HCT116 (cell line): ENCODE measurements at regions not wholly inside any gene's neighbourhood (a gene's known extent, or its start where the extent isn't known, plus 50 kb on each side); places are given as distances from the start of the nearest gene placed in this dataset.

Experiments
- ATAC-seq: fragments of 200-7000 bp; cut with Tn5 transposase; 2 replicates; pipeline ENCODE4 v1.9.1; 2020; ENCODE audit warnings: mild to moderate bottlenecking, moderate library complexity
- BruUV-seq: library from RNA; stranded (reverse); fragments of 400-500 nt; replicated peaks from 2 replicates; lab custom pipeline; 2021; lab: Mats Ljungman, UMichigan
- CTCF ChIA-PET: fragments of 300-600 bp; sonication (Branson Sonifier 250); formaldehyde crosslinking; loops from one replicate; lab custom pipeline; 2021; ENCODE audit warnings: antibody characterized with exemption; lab: Charles Lee
- POLR2A ChIA-PET: fragments of 300-600, 350-600 bp; sonication (Branson Sonifier 250); formaldehyde crosslinking; loops from one replicate; lab custom pipeline; 2021; ENCODE audit warnings: antibody characterized with exemption; lab: Charles Lee
- RAD21 ChIA-PET, 2 experiments: fragments of 300-600 bp; sonication (Branson Sonifier 250); formaldehyde crosslinking; loops; one replicate each; lab custom pipeline; 2023; ENCODE audit warnings: low total read pairs in 2 of 2; ENCODE audit not compliant: uncharacterized antibody in 2 of 2, unreplicated experiment in 2 of 2, low non-redundant PET in 1 of 2; lab: Charles Lee
- DNase-seq: peaks from one replicate; pipeline ENCODE4 v3.0.0-alpha.2; 2010; ENCODE audit warnings: low read depth, low spot score
- H2AFZ ChIP-seq: fragments of 200-600 bp; shearing (Covaris generic), sonication (generic); 2 replicates; pipeline ENCODE4 v1.6.1; 2017; ENCODE audit warnings: low read depth, mixed run types, mixed read lengths, antibody characterized with exemption, low read length; ENCODE audit not compliant: poor library complexity, severe bottlenecking
- H3K27ac ChIP-seq: 2 replicates; pipeline ENCODE4 v1.5.1; 2012; ENCODE audit warnings: low read depth, low read length
- H3K27me3 ChIP-seq: fragments of 200-600 bp; sonication (generic); 2 replicates; pipeline ENCODE4 v1.6.1; 2016; ENCODE audit warnings: mixed run types, low read length, mixed read lengths; ENCODE audit not compliant: insufficient read depth
- H3K36me3 ChIP-seq, 2 experiments: fragments of 200-500 bp in 1 of 2; fragments of 200-600 bp in 1 of 2; sonication (Bioruptor generic) in 1 of 2; sonication (generic) in 1 of 2; 2 replicates each; pipeline versions ENCODE4 v1.5.1 to v1.6.1; 2014 to 2016; ENCODE audit warnings: low read length in 2 of 2, inconsistent platforms in 1 of 2, mixed read lengths in 1 of 2, mixed run types in 1 of 2; ENCODE audit not compliant: insufficient read depth in 2 of 2, control insufficient read depth in 1 of 2
- H3K4me1 ChIP-seq, 2 experiments: fragments of 200-600 bp in 1 of 2; sonication (generic) in 1 of 2; 2 replicates each; pipeline versions ENCODE4 v1.5.1 to v1.6.1; 2012 to 2017; ENCODE audit warnings: low read length in 2 of 2, inconsistent platforms in 1 of 2, mild to moderate bottlenecking in 1 of 2, mixed read lengths in 1 of 2, mixed run types in 1 of 2, moderate library complexity in 1 of 2; ENCODE audit not compliant: insufficient read depth in 2 of 2, control insufficient read depth in 1 of 2
- H3K4me2 ChIP-seq: fragments of 200-600 bp; sonication (generic); 2 replicates; pipeline ENCODE4 v1.6.1; 2017; ENCODE audit warnings: mixed run types, low read length, mixed read lengths
- H3K4me3 ChIP-seq, 2 experiments: fragments of 200-600 bp in 1 of 2; sonication (generic) in 1 of 2; replicated peaks in 1 of 2; 2 replicates each; pipeline ENCODE4 v1.5.1; 2011 to 2016; ENCODE audit warnings: low read length in 2 of 2, control low read depth in 1 of 2, low read depth in 1 of 2, mild to moderate bottlenecking in 1 of 2, mixed read lengths in 1 of 2, mixed run types in 1 of 2
- H3K79me2 ChIP-seq: fragments of 200-600 bp; sonication (generic); 2 replicates; pipeline ENCODE4 v1.6.1; 2017; ENCODE audit warnings: mild to moderate bottlenecking, mixed run types, low read length, moderate library complexity, mixed read lengths; ENCODE audit not compliant: insufficient read depth
- H3K9ac ChIP-seq: fragments of 200-600 bp; sonication (generic); 2 replicates; pipeline ENCODE4 v1.6.1; 2016; ENCODE audit warnings: low read length, mixed read lengths
- H3K9me2 ChIP-seq: fragments of 200-600 bp; sonication (generic), shearing (Covaris generic); 2 replicates; pipeline ENCODE4 v1.6.1; 2017; ENCODE audit warnings: mixed run types, mild to moderate bottlenecking, moderate library complexity; ENCODE audit not compliant: insufficient read depth
- H3K9me3 ChIP-seq, 2 experiments: fragments of 200-500 bp in 1 of 2; fragments of 200-600 bp in 1 of 2; sonication (Bioruptor generic) in 1 of 2; sonication (generic) in 1 of 2; 2 replicates each; pipeline ENCODE4 v1.6.1; 2014 to 2017; ENCODE audit warnings: low read length in 2 of 2, mixed read lengths in 2 of 2, inconsistent platforms in 1 of 2, low read depth in 1 of 2, mild to moderate bottlenecking in 1 of 2, mixed run types in 1 of 2, moderate library complexity in 1 of 2; ENCODE audit not compliant: control insufficient read depth in 1 of 2, insufficient read depth in 1 of 2
- H4K20me1 ChIP-seq: fragments of 200-600 bp; sonication (generic), shearing (Covaris generic); 2 replicates; pipeline ENCODE4 v1.6.1; 2017; ENCODE audit warnings: mixed run types, mild to moderate bottlenecking, moderate library complexity; ENCODE audit not compliant: insufficient read depth
- ATF3 ChIP-seq: IDR thresholded peaks from 2 replicates; pipeline ENCODE4 v1.6.1; 2012
- CBX3 ChIP-seq: IDR thresholded peaks from 2 replicates; pipeline ENCODE4 v1.6.1; 2012; ENCODE audit warnings: low read depth
- CTCF ChIP-seq, 3 experiments: fragments of 200-600 bp in 1 of 3; sonication (generic) in 1 of 3; IDR thresholded peaks in 2 of 3; conservative IDR thresholded peaks in 1 of 3; 2 replicates each; pipeline ENCODE4 v1.5.1; 2012 to 2017; ENCODE audit warnings: low read depth in 2 of 3, low read length in 2 of 3, antibody characterized with exemption in 1 of 3, borderline replicate concordance in 1 of 3, control low read depth in 1 of 3, mild to moderate bottlenecking in 1 of 3, mixed read lengths in 1 of 3, mixed run types in 1 of 3, moderate library complexity in 1 of 3; ENCODE audit not compliant: insufficient read depth in 1 of 3
- EGR1 ChIP-seq: IDR thresholded peaks from 2 replicates; pipeline ENCODE4 v1.6.1; 2012; ENCODE audit warnings: low read depth
- ELF1 ChIP-seq: IDR thresholded peaks from 2 replicates; pipeline ENCODE4 v1.6.1; 2012; ENCODE audit warnings: low read depth, borderline replicate concordance
- JUND ChIP-seq: IDR thresholded peaks from 2 replicates; pipeline ENCODE4 v1.6.1; 2012
- POLR2A ChIP-seq: IDR thresholded peaks from 2 replicates; pipeline ENCODE4 v1.7.0; 2011; ENCODE audit warnings: borderline replicate concordance; ENCODE audit not compliant: insufficient read depth, insufficient read length; ENCODE audit errors: extremely low read depth
- POLR2AphosphoS5 ChIP-seq: IDR thresholded peaks from 2 replicates; pipeline ENCODE4 v1.6.1; 2011; ENCODE audit warnings: mild to moderate bottlenecking, low read depth, low read length, moderate library complexity
- REST ChIP-seq: IDR thresholded peaks from 2 replicates; pipeline ENCODE4 v1.6.1; 2012; ENCODE audit warnings: low read depth
- SIN3A ChIP-seq: IDR thresholded peaks from 2 replicates; pipeline ENCODE4 v1.6.1; 2012; ENCODE audit warnings: low read depth
- YY1 ChIP-seq: IDR thresholded peaks from 2 replicates; pipeline ENCODE4 v1.6.1; 2011; ENCODE audit warnings: low read length, low read depth, moderate library complexity, mild to moderate bottlenecking; ENCODE audit not compliant: insufficient replicate concordance; ENCODE audit errors: extremely low read depth
- intact Hi-C: fragments of 100-400 bp; cut with micrococcal nuclease; formaldehyde crosslinking; loops from 2 replicates; pipeline ENCODE4 v1.10.0; 2022

GRCh38 chrX:150094996-150095395 is 156.7 kb upstream of the EOLA2 start:
- DNase-seq (no peak), ATAC-seq (no peak)
- Histone ChIP-seq H3K4me3 (no peak overlapping the region), H3K4me1 (no peaks in the 10 kb centered on the region), H3K36me3 (no peaks in the 10 kb centered on the region), H3K9ac (no peak overlapping the region), H3K9me3 (no peaks in the 10 kb centered on the region), H3K27ac (no peak overlapping the region), H3K9me2 (no peaks in the 10 kb centered on the region), H4K20me1 (no peaks in the 10 kb centered on the region), H2AFZ (no peak overlapping the region), H3K4me2 (no peak overlapping the region), H3K27me3 (no peaks in the 10 kb centered on the region), H3K79me2 (no peaks in the 10 kb centered on the region)
- TF ChIP-seq YY1 (no peak), CTCF (IDR thresholded peaks at IDR 0.05 in 2 of 3, conservative IDR thresholded peaks at IDR 0.05 in 1 of 3; ENCODE audit: borderline replicate concordance in 1 of 3, insufficient read depth in 1 of 3, low read depth in 2 of 3, low read length in 2 of 3) (no peak), ELF1 (no peak), JUND (no peak), EGR1 (no peak), REST (no peak), ATF3 (no peak), POLR2A (no peak), POLR2AphosphoS5 (no peak), CBX3 (no peak), SIN3A (no peak)
- CTCF ChIA-PET, result no interaction called here
- intact Hi-C loops, result no loop called here
- no TSS peak for BruUV-seq
- RAD21 ChIA-PET, result no interaction called here
- POLR2A ChIA-PET, result no interaction called here
